Activated gamma-delta T cell (primary cell): ENCODE measurements at regions not wholly inside any gene's neighbourhood (a gene's known extent, or its start where the extent isn't known, plus 50 kb on each side); places are given as distances from the start of the nearest gene placed in this dataset.

Experiments used
- DNase-seq: peaks from one replicate; lab custom pipeline; 2025; lab: John Stamatoyannopoulos, UW

GRCh38 chr2:13536941-13537340 lies 820.2 kb downstream of the TRIB2 start:
- no peak for DNase-seq

DNA sequence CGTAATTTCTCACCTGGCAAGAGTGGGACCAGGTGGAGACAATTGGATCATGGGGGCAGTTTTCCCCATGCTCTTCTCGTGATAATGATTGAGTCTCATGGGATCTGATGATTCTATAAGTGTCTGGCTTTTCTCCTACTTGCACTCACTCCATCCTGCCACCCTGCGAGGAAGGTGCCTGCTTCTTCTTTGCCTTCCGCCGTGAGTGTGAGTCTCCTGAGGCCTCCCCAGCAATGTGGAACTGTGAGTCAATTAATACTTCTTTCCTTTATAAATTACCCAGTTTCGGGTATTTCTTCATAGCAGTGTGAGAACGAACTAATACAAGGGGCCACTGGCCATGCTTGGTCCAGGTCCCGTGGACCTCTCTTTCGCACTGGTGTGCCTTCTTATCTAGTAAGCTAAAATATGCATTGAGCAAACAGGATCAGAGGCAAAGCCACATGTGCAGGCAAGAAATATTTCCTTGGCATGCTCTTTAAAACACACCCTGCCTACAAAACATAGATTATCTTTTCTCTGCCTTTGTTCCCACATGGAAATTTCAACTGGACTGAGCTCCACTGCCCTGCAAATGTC lies 821.1 kb downstream of the TRIB2 start:
- DNase-seq: no peak

- DNase-seq: no peak
Measured at GRCh38 chr2:13539296-13539695, 822.6 kb downstream of the TRIB2 start.

GRCh38 chr2:13542061-13542460 lies 825.3 kb downstream of the TRIB2 start:
- no peak for DNase-seq

DNA sequence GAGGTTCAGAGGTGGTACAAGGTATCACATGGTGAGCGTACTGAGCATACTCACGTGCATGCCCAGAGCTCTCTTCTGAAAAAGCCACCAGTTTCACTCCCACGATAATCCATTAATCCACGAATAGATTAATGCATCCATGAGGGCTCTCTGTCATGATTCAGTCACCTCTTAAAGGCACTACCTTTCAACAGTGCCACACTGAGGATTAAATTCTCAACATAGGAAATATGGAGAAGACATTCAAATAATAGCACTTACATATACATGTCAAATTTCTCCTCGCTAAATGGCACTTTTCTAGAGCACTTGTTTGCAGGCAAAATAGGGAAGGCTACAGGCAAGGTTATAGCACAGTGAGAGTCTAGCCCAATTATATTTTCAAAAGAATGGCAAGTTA lies 825.9 kb downstream of the TRIB2 start:
- no peak for DNase-seq

DNA sequence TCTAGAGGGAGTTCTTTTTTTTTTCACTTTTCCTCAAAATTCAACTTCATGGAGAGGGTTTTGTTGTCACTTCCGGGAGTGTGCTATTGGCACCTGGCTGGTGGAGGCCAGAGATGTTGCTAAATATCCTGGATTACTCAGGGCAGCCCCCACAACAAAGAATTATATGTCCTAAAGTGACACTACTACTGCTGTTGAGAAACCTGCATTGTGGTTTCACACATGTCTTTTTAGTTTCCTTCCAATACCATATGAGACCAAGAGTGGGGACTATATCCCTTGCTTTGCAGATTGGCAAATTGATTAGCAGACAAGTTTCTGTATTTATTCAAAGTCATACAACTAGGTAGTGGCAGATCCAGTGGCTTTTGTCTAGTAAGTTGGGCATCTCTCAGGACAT lies 826.8 kb downstream of the TRIB2 start:
- no peak for DNase-seq

- DNase-seq: no peak
Measured at GRCh38 chr2:13545320-13545719, 828.6 kb downstream of the TRIB2 start.

DNA sequence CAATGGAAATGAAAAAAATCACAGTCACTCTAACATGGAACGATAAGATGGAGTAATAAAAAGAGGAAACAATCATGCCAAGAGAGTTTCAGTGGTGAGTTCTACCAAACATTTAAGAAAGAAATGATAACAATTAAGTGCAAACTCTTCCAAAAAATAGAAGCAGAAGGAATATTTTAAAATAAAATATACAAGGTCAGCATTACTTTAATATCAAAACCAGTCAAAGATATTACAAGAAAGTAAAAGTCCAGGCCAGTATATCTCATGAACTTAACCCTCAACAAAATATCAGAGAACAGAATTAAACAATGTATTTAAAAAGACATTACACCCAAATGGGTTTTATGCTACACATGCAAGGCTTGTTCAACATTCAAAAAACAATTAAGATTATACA lies 829.4 kb downstream of the TRIB2 start:
- no peak for DNase-seq

DNA sequence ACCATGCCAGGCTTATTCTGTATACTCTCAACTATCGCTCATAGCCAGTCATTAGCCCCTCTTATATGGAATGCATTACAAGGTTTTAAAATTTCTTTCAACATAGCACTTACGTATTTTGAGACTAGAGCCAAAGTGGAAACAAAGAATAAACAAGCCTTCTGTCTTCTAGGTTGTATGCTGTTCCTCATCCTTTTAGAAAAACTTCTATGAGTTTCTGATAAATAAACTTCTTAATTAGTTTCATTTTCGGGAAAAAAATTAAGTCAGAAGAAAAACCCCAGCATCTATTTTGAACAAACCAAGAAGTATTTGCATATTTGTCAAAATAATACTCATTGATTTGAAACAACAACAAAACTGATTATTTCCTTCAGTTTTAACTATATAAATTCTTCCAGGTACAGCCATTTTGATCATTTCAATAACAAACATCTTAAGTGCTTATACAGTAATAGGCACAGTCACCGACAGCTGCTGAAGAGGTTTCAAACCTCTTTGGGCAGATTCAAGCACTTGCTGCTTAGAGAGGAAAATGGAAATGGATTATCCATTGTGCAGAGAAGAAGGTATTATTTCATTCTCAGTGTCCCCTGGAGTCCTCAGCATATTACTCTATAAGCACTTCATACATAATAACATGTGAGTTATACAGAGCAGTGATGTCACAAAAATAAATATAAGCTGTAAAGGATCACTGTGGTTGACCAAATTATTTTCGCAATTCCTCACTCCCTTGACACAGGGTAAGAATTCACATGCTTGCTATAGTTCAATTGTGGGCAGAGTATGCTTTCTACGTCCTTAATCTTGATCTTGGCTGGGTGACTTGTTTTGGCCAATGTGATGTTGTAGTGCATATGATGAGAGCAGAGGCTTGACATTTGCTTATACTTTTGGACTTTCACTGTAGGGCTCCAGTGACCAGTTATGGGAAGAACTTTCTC lies 833.8 kb downstream of the TRIB2 start:
- no peak for DNase-seq

- no peak for DNase-seq
Measured at GRCh38 chr2:13558368-13558767, 841.6 kb downstream of the TRIB2 start.

- DNase-seq: no peak
Measured at GRCh38 chr2:13560322-13560721, 843.6 kb downstream of the TRIB2 start.

- DNase-seq: no peak
Measured at GRCh38 chr2:13572466-13572865, 855.7 kb downstream of the TRIB2 start.

- DNase-seq: no peak
Measured at GRCh38 chr2:13574831-13575230, 858.1 kb downstream of the TRIB2 start.

DNA sequence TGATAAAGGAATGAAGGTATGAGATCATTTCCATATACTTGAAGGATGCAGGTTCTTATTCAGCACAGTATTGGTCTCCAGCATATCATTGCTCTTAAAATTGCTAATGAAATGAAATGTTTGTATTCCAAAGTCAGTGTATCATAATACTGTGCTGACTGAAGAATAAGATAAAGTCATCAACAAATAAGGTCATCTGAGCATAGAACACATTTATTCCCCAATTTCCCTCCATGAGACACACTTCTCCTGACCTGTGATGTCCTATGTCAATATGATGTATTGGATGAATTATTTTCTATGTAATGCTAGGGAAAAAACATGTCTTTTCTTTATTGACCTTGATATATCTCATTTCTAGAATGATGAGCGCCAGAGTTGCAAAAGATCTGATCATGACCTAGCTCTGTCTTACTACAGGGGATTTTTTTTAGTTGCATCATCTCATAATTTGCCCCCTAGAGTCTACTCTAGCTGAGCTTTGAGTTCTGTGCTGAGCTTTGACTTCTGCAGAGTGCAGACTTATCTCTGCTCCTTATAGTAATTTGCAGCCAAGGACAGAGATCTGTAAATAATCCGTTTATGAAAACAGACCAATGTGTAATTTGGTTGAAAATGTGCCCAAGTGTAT lies 859.8 kb downstream of the TRIB2 start:
- no peak for DNase-seq

- no peak for DNase-seq
Measured at GRCh38 chr2:13578547-13578946, 861.8 kb downstream of the TRIB2 start.

DNA sequence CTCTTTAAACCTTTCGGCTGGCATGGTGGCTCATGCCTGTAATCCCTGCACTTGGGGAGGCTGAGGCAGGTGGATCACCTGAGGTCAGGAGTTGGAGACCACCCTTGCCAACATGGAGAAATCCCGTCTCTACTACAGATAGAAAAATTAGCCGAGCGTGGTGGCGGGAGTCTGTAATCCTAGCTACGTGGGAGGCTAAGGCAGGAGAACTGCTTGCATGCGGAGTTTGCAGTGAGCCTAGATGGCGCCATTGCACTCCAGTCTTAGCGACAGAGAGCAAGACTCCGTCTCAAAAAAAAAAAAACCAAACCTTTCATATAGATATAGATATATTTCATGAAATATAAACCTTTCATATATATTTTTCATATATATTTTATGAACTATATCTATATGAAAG lies 864.7 kb downstream of the TRIB2 start:
- no peak for DNase-seq

DNA sequence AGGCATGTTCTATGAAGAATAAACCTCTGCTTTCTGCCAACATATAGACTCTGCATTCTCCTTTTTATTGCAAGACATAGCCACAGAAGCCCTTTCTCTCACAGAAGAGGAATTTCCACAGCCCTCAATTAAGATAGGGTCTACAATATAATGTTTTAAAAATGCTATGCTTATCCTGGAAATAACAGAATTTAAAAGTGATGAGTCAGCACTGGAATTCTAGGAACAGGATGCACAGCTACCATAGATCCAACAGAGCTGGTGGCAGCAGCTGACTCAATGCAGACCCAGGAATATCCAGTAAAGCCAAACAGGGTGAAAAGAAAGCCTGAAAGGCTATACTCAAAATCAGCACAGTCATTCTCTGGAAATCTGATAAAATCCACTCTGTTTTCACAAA lies 866.9 kb downstream of the TRIB2 start:
- no peak for DNase-seq

- no peak for DNase-seq
Measured at GRCh38 chr2:13584020-13584419, 867.3 kb downstream of the TRIB2 start.

- no peak for DNase-seq
Measured at GRCh38 chr2:13585732-13586131, 869.0 kb downstream of the TRIB2 start.

- no peak for DNase-seq
Measured at GRCh38 chr2:13596233-13596632, 879.5 kb downstream of the TRIB2 start.

DNA sequence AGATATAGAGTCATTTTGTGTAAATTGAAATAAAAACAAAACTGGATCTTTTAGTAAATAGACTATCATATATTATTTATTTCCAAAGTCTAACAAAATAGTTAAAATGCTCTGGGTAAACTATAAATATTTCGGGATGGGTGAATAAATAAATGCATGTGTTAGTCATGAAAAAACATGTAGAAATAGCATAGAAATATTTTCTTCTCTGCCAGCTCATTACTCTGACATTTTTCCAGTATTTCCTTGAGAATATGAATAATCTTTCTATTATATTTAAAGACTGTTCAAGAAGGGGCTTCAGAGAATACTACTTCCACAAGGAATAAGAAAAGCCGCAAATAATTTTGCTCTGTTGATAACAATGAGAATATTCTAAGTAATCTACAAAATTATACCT lies 880.4 kb downstream of the TRIB2 start:
- no peak for DNase-seq

DNA sequence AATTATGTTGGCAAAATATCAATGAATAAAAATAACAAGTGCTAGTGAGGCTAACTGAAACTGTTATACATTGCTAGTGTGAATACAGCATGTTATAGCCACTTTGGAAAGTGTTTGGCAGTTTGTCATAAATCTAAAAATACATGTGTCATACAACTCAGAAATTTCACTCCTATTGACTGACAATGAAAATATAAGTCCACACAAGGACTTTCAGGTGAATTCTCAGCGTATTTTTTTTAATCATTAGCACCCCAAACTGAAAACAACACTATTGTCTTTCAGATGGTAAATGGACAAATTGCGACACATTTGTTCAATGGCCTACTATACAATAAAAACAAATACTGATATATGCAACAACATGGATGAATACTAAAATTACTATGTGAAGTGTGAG lies 884.8 kb downstream of the TRIB2 start:
- DNase-seq: no peak
